GM20000 (cell line): ENCODE measurements at regions not wholly inside any gene's neighbourhood (a gene's known extent, or its start where the extent isn't known, plus 50 kb on each side); places are given as distances from the start of the nearest gene placed in this dataset.

Experiments
- DNase-seq: peaks from one replicate; pipeline ENCODE4 v3.0.0; 2012; ENCODE audit warnings: low spot score
- CTCF ChIP-seq: IDR thresholded peaks from 2 replicates; pipeline ENCODE4 v1.5.1; 2012; ENCODE audit warnings: mild to moderate bottlenecking, control low read depth; ENCODE audit errors: extremely low read depth, missing control alignments

- TF ChIP-seq CTCF = no peak
- no peak for DNase-seq
These were observed 511.2 kb upstream of the MDFIC2 start for GRCh38 chr3:70823622-70824021.

- no peak for DNase-seq
- TF ChIP-seq CTCF = no peak
These were observed 510.2 kb upstream of the MDFIC2 start for GRCh38 chr3:70822669-70823068.

- no peak for DNase-seq
- TF ChIP-seq CTCF = no peak
These were observed 509.2 kb upstream of the MDFIC2 start for GRCh38 chr3:70821602-70822001.

- DNase-seq = no peak
- TF ChIP-seq CTCF = no peak
These were observed 508.0 kb upstream of the MDFIC2 start for GRCh38 chr3:70820397-70820796.

GRCh38 chr3:70818145-70818544, 505.7 kb upstream of the MDFIC2 start:
- DNase-seq = no peak
- no peak for TF ChIP-seq CTCF

GRCh38 chr3:70816346-70816745, 503.9 kb upstream of the MDFIC2 start:
- DNase-seq = no peak
- no peak for TF ChIP-seq CTCF

- no peak for TF ChIP-seq CTCF
- DNase-seq = no peak
These were observed 503.4 kb upstream of the MDFIC2 start for GRCh38 chr3:70815817-70816216.

- TF ChIP-seq CTCF = no peak
- DNase-seq = no peak
These were observed 500.9 kb upstream of the MDFIC2 start for GRCh38 chr3:70813311-70813710.
